ENCODE measurements at regions not wholly inside any gene's neighbourhood (a gene's known extent, or its start where the extent isn't known, plus 50 kb on each side); places are given as distances from the start of the nearest gene placed in this dataset.

DNA sequence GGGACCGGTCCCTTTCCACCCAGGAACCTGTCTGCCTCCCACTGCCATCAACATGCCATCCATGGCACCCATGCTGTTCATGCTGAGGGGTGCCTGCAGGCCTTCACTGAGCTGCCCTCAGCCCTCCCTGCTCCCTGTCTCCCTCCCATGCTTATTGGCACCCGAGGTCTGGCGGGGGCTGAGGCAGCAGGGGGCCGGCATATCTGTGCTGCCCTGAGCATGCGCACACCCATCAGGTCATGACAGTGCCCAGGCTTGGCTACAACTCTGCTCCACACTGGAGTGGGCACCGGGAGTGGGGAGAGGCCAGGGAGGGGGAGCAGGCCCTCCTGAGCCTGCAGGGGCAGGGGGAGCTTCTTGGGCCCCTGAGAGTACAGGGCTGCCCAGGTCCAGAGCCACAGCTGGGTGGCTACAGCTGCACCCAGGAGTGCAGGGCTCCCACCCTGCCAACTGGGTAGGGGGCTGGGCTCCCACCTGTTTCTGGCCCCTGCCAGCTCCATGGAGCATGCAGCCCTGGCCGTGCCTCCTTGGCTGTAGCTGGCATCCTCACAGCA lies 395.8 kb upstream of the DMD start:
- TF ChIP-seq, protein P1, sequence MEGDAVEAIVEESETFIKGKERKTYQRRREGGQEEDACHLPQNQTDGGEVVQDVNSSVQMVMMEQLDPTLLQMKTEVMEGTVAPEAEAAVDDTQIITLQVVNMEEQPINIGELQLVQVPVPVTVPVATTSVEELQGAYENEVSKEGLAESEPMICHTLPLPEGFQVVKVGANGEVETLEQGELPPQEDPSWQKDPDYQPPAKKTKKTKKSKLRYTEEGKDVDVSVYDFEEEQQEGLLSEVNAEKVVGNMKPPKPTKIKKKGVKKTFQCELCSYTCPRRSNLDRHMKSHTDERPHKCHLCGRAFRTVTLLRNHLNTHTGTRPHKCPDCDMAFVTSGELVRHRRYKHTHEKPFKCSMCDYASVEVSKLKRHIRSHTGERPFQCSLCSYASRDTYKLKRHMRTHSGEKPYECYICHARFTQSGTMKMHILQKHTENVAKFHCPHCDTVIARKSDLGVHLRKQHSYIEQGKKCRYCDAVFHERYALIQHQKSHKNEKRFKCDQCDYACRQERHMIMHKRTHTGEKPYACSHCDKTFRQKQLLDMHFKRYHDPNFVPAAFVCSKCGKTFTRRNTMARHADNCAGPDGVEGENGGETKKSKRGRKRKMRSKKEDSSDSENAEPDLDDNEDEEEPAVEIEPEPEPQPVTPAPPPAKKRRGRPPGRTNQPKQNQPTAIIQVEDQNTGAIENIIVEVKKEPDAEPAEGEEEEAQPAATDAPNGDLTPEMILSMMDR (conservative IDR thresholded peaks at IDR 0.05; ENCODE audit: low read depth, low read length), result no peak
- TF ChIP-seq RCOR1 (IDR thresholded peaks at IDR 0.05; ENCODE audit: insufficient replicate concordance, low read length) (no peak), POLR2A (IDR thresholded peaks at IDR 0.05; ENCODE audit: low read depth, low read length) (no peak), SMC3 (IDR thresholded peaks at IDR 0.05; ENCODE audit: low read depth, low read length) (no peak), RAD21 (IDR thresholded peaks at IDR 0.05; ENCODE audit: low read length) (no peak), MAZ (IDR thresholded peaks at IDR 0.05; ENCODE audit: borderline replicate concordance, low read depth, low read length) (no peak), CEBPB (IDR thresholded peaks at IDR 0.05; ENCODE audit: low read depth, low read length) (no peak), BHLHE40 (IDR thresholded peaks at IDR 0.05; ENCODE audit: low read depth, low read length) (no peak), NFE2L2 (IDR thresholded peaks at IDR 0.05; ENCODE audit: low read depth, low read length) (no peak), RFX5 (IDR thresholded peaks at IDR 0.05; ENCODE audit: low read depth, low read length) (no peak), MXI1 (IDR thresholded peaks at IDR 0.05; ENCODE audit: borderline replicate concordance, low read depth, low read length) (no peak)
- TF ChIP-seq, protein P2, sequence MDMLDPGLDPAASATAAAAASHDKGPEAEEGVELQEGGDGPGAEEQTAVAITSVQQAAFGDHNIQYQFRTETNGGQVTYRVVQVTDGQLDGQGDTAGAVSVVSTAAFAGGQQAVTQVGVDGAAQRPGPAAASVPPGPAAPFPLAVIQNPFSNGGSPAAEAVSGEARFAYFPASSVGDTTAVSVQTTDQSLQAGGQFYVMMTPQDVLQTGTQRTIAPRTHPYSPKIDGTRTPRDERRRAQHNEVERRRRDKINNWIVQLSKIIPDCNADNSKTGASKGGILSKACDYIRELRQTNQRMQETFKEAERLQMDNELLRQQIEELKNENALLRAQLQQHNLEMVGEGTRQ (IDR thresholded peaks at IDR 0.05; ENCODE audit: low read depth, low read length), result no peak
